Renal cortex interstitium (tissue), 11 donors: ENCODE measurements at regions not wholly inside any gene's neighbourhood (a gene's known extent, or its start where the extent isn't known, plus 50 kb on each side); places are given as distances from the start of the nearest gene placed in this dataset.
A peak's percentile ranks its signal among the peaks of the same experiment; 100 is the strongest.

Source experiments
- DNase-seq, 11 donors: peaks; one replicate each; pipeline ENCODE4 v3.0.0-alpha.2; 2013; ENCODE audit warnings: low read depth in 9 of 11, low spot score in 4 of 11; ENCODE audit errors: extremely low read depth in 1 of 11

DNA sequence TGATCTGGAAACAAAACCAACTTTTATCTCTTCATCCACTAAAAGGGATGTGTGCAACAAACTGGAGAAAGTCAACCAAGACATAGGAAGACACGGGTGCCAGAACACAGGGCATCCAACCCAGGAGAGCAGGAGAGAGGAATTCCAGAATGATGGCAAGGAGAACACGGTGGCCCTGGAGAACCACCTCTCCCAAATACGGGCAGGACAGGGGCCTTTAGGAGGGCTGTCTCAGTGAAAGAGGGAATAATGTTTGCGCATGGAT lies 93.4 kb upstream of the EGLN3 start:
- DNase-seq = no peak

DNA sequence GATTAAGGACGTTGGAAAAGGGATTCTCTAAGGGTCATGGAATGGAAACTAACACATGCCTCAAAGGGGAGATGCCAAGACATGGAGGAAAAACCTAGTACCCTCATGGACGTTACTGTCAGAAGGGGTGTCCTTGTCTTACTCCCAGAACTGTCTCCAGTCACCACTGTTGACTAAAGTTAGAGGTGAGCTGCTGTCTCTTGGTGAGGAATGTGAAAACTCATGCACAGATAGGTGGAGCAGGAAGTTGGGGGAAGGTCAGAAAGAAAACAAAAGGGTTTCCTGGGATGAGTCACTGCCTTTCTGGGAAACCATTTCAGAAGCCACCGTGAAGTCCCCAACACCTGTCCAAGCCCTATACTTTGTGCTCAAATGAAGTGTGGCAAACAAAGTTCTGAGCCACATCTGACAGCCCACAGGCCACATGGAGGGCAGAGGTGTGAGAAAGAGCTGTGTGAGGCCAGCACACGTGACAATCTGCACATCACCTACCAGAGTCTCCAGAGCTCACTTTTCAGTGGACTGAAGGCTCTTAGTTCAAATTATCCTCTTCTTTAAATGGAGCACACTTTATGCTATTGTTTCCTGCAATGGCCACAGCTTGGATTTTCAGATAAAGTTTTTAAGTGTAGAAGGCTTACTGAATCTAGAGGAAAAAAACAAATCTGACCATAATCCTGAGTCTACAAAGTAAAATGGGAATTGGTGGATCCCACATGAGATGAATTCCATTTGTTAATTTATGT lies 92.9 kb upstream of the EGLN3 start:
- DNase-seq = no peak

DNA sequence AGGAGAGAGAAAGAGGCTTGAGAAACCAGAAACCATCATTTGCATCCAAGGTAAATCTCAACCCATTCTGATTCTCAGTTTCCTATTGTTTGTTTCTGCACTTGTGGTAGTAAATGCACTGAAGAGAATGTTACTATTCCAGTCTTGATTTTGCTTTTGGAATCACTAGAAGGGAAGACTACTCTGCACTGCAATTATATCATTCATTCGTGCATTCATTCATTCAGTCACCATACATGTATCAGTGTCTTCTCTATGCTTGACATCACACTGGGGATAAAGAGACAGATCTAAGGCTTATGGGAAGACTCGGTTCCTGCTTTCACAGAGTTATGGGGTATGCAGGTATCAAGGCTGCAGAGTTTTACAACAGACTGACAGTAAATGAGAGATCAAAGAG lies 90.3 kb upstream of the EGLN3 start:
- DNase-seq = no peak

DNA sequence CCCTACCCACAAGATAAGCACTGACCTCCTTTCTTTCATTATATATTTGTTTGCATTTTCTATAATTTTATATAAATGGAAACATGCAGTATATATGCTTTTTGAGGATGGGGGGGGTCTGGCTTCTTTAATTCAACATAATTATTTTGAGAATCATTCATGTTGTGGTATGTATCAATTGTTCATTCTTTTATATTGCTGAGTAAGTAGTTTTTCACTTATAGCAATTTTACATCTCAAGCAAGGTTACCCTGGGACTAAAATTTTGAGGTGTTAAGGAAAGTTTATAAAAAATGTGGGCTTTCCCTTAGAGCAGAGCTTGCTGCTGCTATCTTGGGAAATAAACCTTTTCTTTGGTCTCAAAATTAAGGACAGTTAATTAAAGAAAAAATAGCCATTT lies 89.9 kb upstream of the EGLN3 start:
- no peak for DNase-seq

DNA sequence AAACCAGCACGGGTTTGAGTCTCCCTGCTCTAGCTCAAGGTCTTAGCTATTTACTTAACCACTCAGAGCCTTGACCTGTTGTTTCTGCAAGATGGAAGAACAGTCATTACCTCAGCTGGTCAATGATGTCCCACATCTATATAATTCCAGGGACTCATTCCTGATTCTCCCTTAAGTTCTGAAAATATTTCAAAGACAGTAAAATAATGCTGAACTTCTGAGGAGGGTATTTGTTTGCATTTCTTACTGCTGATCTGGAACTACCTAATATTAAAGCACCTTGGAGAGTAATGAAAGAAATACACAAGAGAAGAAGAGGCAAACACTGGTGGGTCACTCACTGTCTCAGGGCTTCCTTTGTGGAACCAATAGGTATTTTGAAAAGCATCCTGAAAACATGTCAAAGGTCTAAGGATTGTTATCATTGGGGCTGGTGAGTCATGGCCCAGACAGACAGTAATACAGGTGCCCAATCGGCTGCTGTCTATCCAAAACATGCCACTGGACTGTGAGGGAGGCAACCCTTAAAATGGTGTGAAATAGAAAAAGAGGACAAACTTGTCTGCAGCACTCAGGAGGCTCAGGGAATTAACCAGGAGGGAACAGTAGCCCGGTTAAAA lies 88.7 kb upstream of the EGLN3 start:
- no peak for DNase-seq

DNA sequence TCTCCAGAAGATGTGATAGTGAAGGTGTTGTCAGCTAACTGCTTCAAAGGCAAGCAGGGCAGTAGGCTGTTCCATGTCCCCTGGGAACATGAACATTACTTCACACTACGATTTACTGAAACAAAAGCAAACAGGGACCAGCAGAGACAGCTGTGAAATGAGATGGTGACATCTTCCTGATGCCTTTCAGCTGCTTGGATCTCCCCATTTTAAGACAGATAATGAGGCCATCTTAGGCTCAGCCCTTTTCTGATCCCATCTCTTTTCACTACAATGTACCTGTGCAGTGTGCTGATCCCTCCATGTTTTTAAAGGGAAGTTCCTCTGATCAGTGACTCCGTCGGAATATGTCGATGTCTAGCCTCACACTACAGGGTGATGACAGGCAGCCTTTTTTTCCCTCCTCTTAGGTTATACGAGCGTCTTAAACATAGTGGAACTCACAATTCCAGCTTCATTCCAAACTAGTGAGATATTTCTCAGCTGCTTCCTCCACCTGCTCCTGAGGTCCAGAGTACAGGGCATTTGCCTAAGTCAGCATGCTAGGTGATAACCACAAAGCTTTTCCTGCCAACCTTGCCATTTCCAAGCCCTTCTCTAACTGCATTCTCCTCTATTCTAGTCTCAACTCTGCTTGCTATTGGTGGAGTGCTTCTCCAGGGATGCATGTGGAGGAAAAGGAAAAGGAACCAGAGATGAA lies 87.6 kb upstream of the EGLN3 start:
- no peak for DNase-seq

DNA sequence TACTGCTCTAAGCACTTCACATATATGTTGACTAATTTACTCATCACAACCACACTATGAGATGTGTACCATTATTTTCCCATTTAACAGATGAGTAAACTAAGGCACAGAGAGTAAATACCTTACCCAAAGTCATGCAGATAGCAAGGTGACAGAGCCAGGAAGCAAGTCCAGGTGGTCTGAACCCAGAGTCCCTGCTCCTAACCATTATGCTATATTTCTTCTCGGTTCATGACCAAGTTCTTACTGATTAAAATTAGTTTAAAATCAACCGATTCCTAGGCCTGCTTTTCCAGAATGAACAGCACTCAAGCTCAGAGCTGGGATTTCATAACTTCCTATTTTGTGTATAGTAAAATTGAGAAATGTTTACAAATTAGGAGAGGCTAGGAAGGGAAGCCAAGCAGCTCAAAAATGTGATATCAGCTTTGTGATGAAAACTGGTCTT lies 85.5 kb upstream of the EGLN3 start:
- no peak for DNase-seq

DNA sequence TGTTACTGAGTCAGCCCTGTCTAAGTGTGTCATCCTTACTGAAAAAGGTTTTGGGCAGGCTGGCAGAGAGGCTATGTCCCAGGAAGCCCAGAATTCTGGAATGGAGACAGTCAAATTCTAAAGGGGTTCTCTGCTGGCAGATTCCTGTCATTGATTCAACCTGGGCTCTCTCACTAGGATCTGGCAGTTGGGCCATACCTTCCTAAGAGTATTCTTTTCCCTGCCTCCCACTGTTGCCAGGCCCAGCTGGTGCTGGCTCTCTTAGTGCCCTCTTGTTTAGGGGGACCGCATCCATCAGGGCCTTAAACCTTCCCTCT lies 85.0 kb upstream of the EGLN3 start:
- DNase-seq = no peak

DNA sequence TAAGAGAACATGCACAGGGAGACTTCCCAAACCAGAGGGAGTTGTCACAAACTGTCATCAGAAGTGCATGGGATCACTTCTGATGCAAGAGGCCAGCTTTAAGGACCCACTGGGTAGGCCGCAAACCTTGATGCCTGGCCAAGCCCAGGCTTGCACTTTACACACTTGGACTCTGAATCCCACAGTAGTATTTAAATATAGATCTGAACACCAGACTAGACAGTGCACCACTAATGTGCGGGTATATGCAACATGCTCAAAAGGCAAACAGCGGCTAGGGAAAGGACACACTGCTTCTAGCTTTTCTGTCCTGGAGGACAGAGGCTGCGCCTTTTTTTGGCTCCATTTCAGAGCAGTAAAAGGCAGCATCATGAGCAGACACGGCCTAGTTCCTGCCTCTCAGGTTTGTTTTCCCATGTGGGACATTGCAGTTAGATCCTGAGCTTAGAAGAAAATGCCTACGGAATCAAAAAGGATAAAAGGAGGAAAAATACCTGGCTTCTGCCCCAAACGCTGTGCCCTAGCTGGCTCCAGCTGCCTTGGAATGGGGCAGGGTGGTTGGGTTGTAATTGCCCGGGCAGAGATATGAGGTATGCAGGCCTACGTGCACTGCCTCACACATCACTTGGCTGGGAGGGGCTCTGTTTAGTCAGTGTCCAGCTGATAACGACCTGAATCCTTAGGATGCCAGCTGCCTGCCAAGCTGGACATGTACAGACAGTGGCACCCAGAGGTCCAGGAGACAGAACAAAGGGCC lies 84.5 kb upstream of the EGLN3 start:
- DNase-seq = no peak

DNA sequence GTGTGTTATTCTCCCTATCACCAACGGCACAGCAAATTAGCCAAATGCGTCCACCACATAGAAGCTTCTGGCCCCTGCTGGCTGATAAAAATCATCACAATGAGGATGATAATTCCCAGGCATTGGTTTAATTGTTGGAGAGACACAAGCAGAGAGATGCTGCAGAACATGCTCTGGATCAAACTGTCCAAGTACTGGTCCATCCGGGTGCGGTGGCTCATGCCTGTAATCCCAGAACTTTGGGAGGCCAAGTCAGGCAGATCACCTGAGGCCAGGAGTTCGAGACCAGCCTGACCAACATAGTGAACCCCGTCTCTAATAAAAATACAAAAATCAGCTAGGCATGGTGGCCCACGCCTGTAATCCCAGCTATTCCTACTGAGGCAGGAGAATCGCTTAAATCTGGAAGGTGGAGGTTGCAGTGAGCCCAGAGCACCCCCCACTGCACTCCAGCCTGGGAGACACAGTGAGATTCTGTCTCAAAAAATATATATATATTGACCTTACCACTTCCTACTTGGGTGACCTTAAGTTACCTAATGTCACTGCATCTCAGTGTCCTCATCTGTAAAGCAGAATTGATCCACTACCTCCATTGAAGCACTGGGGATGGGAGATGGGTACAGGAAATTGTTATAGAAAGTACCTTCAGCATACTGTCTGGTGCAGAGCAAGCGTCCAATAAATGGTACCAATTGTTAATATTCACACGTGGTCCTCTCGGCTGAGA lies 83.7 kb upstream of the EGLN3 start:
- DNase-seq = no peak

DNA sequence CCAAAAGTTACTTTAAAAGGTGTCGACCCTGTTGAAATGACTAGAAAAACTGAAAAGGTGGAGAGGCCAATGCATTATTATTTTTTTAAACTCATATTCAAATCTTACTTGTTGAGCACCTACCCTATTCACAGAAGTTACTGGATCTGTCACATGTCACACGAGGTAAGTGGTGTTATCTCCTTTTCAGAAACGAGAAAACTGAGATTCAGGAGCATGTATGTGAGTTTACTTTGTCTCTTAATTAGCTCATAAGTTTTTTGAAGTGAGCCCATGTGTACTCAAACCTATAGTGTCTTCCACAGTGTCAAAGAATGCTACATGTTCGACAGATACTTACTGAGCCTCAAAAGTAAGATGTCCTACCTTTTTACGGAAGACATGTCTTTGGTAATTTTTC lies 81.8 kb upstream of the EGLN3 start:
- no peak for DNase-seq

DNA sequence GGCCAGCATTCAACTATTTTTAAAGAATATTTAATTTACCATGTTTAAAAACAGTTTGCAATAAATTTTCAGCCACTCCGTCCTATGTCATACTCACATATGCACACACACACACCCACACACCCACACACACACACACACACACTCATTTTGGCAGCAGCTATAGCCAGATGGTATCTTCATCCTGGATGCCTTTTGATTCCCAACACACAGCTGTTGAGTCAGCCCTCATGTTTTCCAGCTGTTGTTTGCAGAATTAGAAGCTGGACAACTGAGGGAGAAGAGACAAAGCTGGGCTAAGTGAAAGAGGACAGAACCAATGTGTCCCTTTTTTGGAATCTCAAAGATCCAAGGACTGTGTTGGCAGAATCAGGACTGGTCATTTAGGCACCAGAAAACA lies 80.0 kb upstream of the EGLN3 start:
- peak; percentile 25 to 72 (median 48) for DNase-seq

DNA sequence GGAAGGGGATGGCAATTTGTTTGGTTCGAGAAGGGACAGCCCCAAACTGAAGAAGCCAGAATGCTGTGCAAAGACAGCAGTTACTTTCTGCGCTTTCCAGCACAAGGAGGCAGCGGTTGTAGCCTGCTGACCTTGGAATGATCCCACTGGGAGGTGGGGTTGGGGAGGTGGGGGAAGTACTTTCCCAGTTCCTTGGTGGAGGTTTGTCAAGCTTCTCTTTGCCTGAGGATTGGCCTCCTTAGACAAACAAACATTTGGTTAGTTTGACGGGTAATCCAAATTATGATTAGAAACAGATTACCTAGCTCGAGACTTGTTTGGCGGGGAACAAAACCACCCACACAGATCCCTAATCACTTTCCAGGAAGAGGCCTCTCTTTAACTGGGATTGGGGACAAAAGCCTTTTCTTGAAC lies 79.1 kb upstream of the EGLN3 start:
- DNase-seq = no peak

DNA sequence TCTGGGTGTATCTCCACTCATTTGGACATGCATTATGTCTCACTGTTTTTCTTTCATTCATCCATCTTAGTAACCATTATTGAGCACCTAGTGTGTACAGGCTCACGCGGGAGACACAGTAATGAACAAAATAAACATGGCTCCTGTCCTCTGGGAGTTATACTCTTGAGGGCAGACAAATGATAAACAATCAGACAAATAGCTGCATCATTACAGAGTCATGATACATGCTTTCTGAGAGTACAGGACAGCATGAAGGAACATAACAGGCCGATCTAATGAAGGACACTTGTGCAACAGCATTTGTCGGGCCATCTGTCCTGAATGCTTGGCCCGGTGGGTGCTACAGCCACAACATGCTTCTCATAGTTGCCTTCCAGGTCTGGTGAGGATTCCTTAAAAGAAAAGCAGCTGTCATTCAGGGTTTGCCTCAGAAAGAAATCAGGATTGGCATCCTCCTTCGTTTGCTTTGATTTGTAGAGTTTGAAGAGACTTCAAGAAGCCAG lies 77.2 kb upstream of the EGLN3 start:
- DNase-seq = no peak

DNA sequence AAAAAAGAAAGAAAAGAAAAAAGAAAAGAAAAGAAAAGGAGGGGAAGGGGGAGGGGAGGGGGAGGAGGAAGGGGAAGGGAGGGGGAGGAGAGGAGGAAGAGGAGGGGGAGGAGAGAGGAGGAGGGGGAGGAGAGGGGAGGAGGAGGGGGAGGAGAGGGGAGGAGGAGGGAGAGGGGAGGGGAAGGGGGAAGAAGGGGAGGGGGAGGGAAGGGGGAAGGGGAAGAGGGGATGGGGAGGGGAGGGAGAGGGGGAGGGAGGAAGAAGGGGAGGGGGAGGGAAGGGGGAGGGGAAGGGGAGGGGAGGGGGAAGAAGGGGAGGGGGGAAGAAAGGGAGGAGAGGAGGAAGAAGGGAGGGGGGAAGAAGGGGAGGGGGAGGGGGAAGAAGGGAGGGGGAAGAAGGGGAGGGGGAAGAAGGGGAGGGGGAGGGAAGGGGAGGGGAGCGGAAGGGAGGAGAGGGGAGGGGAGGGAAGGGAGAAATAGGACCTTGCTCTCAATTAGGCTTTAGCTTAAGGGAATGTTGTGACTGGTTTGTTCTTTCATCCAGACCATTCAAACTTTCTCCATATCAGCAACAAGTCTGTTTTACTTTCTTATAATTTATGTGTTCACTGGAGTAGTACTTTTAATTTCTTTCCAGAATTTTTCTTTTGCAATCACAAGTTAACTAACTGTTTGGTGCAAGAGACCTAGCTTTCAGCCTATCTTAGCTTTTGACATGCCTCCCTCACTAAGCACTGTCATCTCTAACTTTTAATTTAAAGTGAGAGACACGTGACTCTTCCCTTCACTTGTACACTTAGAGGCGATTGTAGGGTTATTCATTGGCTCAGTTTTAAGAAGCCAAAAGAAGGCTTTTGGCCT lies 76.5 kb upstream of the EGLN3 start:
- no peak for DNase-seq

DNA sequence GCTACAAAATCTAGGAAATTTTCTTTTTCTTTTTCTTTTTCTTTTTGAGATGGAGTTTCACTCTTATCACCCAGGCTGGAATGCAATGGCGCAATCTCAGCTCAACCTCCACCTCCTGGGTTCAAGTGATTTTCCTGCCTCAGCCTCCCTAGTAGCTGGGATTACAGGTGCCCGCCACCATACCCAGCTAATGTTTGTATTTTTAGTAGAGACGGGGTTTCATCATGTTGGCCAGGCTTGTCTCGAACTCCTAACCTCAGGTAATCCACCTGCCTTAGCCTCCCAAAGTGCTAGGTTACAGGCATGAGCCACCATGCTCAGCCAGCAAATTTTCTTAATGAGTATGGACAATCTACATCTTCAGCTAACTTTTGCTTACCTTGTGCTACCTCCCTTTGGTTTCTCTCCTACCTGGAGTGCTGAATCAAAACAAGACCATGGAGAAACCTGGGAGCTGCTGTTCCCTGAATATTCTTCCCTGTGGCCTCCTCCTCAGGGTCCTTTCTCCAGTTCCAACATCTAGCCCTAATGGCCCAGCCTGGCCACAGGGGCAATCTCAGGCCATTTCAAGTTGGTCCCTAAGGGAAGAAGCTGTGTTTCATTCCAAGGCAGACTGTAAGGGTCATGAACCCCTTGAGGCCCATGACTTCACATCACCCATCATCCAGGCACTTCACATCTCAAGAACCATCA lies 74.6 kb upstream of the EGLN3 start:
- no peak for DNase-seq

DNA sequence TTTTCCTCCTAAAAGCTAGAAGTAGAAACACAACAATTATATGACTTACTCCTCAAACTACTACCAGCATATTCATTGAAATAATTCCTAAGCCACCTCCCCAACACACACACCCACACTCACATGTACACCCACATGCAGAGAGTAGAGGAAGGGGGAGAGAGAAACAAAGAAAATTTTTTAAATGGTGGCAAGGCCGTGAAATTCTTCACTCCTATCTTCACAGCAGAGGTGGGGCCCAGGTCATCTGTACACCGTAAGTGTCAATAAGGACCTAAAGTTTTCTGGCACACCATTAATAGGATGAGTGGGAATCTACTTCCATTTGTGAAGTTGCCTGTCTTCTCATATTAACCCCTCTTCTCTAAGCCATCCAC lies 73.9 kb upstream of the EGLN3 start:
- no peak for DNase-seq
